ENCODE measurements at regions not wholly inside any gene's neighbourhood (a gene's known extent, or its start where the extent isn't known, plus 50 kb on each side); places are given as distances from the start of the nearest gene placed in this dataset.

DNA sequence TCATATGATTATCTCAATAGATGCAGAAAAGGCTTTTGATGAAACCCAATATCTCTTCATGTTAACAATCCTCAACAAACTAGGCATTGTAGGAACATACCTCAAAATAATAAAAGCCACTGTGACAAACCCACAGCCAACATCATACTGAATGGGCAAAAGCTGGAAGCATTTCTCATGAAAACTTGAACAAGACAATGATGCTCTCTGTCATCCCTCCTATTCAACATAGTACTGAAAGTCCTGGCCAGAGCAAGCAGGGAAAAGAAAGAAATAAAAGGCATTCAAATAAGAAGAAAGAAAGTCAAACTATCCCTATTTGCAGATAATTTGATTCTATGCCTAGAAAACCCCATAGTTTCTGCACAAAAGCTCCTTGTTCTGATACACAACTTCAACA, 999.2 kb upstream of the GOT2 start:
- no peak for DNase-seq
- no peak for ATAC-seq
- no peak overlapping the region for H3K4me3 Mint-ChIP-seq
- H3K27me3 Mint-ChIP-seq = no peaks in the 10 kb centered on the region
- H3K4me1 Mint-ChIP-seq = no peaks in the 10 kb centered on the region
- CTCF ChIA-PET = no interaction called here
- peaks cover 16% of the 10 kb centered on the region for H3K9me3 Mint-ChIP-seq (ENCODE audit: low read depth)
- H3K36me3 Mint-ChIP-seq = no peaks in the 10 kb centered on the region
- H3K27ac Mint-ChIP-seq = no peak overlapping the region

DNA sequence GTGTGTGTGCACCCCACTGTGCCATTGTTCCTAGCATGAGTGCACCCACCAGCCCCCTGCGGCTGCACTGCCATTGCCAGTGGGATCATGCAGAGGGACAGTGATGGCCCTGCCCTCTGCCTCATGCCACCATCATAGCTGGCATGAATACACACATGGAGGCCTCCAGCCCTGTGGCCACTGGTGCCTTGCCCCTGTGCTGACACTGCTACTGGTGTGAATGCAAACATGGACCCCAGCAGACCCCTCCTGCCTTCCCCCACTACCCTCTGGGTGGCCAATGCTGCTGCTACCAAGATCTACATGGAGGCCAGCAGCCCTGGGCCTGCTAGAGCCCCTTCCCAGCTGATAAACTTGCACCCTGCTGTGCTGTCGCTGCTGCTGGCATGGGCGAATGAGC, 995.5 kb upstream of the GOT2 start:
- peaks cover 11% of the 10 kb centered on the region for H3K9me3 Mint-ChIP-seq (ENCODE audit: low read depth)
- H3K4me1 Mint-ChIP-seq = no peaks in the 10 kb centered on the region
- H3K36me3 Mint-ChIP-seq = no peaks in the 10 kb centered on the region
- no peaks in the 10 kb centered on the region for H3K27me3 Mint-ChIP-seq
- CTCF ChIA-PET = no interaction called here
- ATAC-seq (no peak), DNase-seq (no peak)
- no peak overlapping the region for H3K27ac Mint-ChIP-seq
- no peak overlapping the region for H3K4me3 Mint-ChIP-seq

DNA sequence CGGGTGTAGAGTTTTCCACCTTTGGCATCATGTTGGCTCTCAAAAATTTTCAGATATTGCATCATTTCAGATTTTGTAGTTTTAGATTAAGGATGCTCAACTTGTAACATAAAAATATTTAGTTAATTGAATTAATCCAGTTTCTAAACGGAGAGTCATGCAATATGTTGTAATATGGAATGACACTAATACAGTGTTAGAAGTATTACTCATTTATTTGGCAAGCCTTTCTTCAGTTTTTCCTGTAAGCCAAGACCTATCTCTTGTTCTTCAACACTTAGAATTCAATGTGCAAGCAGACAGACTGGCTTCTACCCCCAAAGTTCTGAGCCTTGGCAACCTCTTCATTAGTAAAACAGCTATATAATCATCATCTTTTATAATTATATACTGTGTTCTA, 985.0 kb upstream of the GOT2 start:
- H3K27me3 Mint-ChIP-seq = no peaks in the 10 kb centered on the region
- CTCF ChIA-PET = no interaction called here
- no peaks in the 10 kb centered on the region for H3K36me3 Mint-ChIP-seq
- no peak overlapping the region for H3K27ac Mint-ChIP-seq
- no peaks in the 10 kb centered on the region for H3K4me1 Mint-ChIP-seq
- ATAC-seq (no peak), DNase-seq (no peak)
- no peak overlapping the region for H3K4me3 Mint-ChIP-seq
- H3K9me3 Mint-ChIP-seq (ENCODE audit: low read depth) = peaks cover 5% of the 10 kb centered on the region

DNA sequence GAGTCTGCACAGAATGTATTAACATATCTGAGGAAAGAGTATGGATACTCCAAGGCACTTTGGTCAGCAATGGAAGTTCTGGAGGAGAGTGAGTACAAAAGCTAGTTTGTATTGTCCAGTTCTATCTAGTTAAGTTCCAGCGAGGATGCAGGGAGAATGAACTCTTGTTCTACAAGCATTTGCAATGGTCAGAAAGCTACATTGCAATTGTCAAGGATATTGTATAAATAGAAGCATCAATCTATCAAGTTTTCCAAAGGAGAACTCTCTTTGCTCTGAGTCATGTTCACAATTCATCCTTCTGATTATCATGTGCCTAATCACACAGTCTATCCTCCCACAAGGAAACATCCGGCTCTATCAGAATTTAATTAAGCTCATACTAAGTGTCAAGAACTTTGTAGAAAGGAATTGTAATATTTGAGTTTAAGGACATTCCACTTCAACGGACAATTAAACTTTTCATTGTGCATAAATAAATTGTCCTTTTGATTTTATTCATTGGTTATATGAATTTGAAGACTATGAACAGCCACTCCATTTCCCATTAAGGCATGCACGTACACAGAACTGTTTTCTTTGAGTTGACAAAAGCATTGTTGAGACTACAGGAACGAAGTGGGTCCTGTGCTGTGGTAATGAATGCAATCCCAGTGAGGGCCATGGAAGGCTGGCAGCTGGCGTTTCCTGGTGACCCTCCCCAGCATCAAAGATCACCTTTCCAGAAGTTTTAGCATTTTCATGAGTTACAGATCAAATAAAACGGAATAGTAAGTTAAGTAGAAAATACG, 973.5 kb upstream of the GOT2 start:
- Mint-ChIP-seq H3K27ac (no peak overlapping the region), H3K36me3 (no peaks in the 10 kb centered on the region), H3K4me3 (no peak overlapping the region), H3K27me3 (no peaks in the 10 kb centered on the region), H3K4me1 (no peaks in the 10 kb centered on the region), H3K9me3 (ENCODE audit: low read depth) (peaks cover 17% of the 10 kb centered on the region)
- no peak for ATAC-seq
- DNase-seq = no peak
- CTCF ChIA-PET = no interaction called here

DNA sequence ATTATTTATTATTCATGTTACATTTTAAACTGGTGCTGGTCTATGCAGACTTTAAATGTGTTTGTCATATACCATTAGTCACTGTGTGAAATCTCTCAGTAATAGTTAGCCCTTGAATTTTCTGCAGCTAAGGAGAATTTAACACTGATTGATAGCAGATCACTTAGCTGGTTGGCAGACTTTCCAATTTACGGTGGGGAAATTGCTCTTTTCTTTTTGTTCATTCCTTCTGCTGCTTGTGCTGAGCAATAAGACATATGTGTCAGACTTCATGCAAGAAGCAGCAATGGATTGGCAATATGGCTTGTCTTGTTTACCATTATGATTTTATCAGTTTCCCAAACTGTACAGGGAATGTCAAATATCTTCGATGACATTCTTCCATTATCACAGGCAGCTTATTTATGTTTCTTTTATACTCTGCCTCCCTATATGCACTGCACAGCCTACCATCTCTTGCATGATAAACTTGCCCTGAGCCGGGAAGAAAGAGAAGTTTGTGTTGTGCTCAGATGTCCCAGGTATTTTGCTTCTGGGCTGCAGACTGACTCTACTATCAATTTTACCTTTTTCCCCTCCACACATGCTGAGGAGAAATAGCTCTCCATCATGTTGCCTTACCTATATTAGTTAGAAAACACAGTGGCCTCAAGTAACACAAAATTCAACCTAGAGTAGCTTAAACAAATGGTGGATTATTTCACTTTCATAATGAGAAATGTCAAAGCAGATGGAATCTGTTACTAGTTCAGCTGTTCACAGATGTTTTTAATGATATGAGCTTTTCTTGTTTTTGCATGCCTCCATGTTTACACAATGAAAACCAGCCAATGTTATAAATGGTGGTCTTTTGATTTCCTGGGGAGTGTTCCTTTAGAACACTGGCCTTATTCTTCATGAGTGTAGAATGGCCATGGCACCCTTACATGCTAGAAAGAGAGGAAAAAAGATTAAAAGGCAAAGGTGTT, 968.1 kb upstream of the GOT2 start:
- no peaks in the 10 kb centered on the region for H3K36me3 Mint-ChIP-seq
- H3K4me1 Mint-ChIP-seq = no peaks in the 10 kb centered on the region
- no peak overlapping the region for H3K27ac Mint-ChIP-seq
- H3K4me3 Mint-ChIP-seq = no peak overlapping the region
- CTCF ChIA-PET = no interaction called here
- DNase-seq (no peak), ATAC-seq (no peak)
- H3K9me3 Mint-ChIP-seq (ENCODE audit: low read depth) = peaks cover 14% of the 10 kb centered on the region
- no peaks in the 10 kb centered on the region for H3K27me3 Mint-ChIP-seq

DNA sequence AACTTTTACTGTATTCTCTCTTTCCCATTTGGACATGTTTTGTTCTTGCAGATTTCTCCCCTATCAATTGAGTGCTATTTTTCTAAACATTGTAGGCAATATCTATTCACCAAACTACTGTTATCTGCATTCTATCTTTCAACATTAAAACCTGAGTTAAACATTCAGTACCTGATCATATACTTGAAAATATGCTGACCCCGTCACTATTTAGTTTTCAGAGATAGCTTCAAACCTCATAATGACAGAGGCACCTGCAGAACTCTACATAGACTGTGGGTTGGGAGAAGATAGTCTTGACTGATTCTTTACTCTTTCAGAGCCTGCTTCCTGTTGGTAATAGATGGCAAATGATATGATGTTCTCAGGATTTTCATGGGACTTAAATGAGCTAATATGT, 965.7 kb upstream of the GOT2 start:
- CTCF ChIA-PET = no interaction called here
- ATAC-seq = no peak
- no peak overlapping the region for H3K4me3 Mint-ChIP-seq
- DNase-seq = no peak
- no peak overlapping the region for H3K27ac Mint-ChIP-seq
- H3K9me3 Mint-ChIP-seq (ENCODE audit: low read depth) = peaks cover 10% of the 10 kb centered on the region
- no peaks in the 10 kb centered on the region for H3K27me3 Mint-ChIP-seq
- H3K4me1 Mint-ChIP-seq = no peaks in the 10 kb centered on the region
- no peaks in the 10 kb centered on the region for H3K36me3 Mint-ChIP-seq

DNA sequence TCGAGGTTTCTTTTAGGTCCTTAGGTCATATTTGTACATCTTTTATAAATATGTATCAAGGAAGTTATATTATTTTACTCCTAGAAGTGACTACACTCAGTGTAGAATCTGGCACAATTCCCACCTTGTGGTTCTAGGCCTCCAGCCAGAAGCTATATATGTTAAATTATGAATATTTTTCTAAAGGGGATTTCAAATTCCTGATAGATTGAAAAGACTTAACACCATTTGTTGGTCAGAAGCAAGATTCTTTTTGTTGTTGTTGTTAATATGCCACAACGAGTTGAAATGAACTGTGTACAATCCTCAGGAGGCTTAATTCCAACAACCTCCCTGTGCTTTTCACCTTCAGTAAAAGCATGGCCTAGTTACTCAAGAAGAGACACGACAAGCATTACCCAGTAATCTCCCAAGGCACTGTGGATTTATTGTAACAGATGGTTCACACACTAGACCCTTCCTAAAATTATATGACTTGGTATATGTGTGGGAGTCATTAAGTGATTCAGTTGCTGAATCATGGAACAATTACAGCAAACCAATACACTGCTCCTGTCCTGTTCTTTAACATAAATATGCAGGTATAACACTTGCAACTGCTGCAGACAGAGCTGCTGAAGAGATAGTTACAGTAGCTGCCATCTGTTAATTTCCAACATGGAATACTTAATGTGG, 964.4 kb upstream of the GOT2 start:
- DNase-seq = no peak
- Mint-ChIP-seq H3K36me3 (no peaks in the 10 kb centered on the region), H3K27me3 (no peaks in the 10 kb centered on the region), H3K4me3 (no peak overlapping the region), H3K27ac (no peak overlapping the region), H3K4me1 (no peaks in the 10 kb centered on the region), H3K9me3 (ENCODE audit: low read depth) (peaks cover 7% of the 10 kb centered on the region)
- no peak for ATAC-seq
- CTCF ChIA-PET = no interaction called here

DNA sequence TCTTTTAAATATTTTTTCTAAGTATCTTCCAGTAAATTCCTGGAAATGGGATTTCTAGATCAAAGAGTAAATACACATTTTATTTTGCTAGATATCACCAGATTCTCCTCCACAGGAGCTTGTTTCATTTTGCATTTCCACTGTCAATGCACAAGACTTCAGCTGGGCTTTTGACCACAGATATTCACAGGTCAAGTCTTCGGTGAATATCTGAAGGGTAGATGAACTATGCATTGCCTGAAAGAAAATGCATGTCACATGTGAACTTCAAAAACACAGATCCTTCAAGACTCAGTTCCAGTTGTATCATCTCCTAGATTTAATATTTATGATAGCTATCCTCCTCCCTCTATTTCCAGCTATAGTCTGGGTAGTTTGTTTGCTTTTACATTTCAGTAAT, 963.6 kb upstream of the GOT2 start:
- Mint-ChIP-seq H3K36me3 (no peaks in the 10 kb centered on the region), H3K4me1 (no peaks in the 10 kb centered on the region), H3K4me3 (no peak overlapping the region), H3K27ac (no peak overlapping the region), H3K27me3 (no peaks in the 10 kb centered on the region), H3K9me3 (ENCODE audit: low read depth) (peaks cover 7% of the 10 kb centered on the region)
- CTCF ChIA-PET = no interaction called here
- ATAC-seq = no peak
- DNase-seq = no peak

DNA sequence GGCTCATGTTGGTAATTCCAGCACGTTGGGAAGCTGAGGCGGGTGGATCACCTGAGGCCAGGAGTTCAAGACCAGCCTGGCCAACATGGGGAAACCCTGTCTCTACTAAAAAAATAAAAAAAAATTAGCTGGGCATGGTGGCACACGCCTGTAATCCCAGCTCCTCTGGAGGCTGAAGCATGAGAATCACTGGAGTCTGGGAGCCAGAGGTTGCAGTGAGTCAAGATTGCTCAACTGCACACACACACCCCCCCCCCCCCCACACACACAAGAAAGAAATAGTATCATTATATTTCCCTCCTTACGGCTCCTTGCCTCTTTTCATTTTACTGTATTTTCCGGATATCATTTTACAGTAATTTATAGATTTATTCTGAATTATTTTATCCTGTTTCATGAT, 963.1 kb upstream of the GOT2 start:
- ATAC-seq (no peak), DNase-seq (no peak)
- no peaks in the 10 kb centered on the region for H3K36me3 Mint-ChIP-seq
- H3K27ac Mint-ChIP-seq = no peak overlapping the region
- peaks cover 7% of the 10 kb centered on the region for H3K9me3 Mint-ChIP-seq (ENCODE audit: low read depth)
- no peaks in the 10 kb centered on the region for H3K27me3 Mint-ChIP-seq
- H3K4me1 Mint-ChIP-seq = no peaks in the 10 kb centered on the region
- CTCF ChIA-PET = no interaction called here
- H3K4me3 Mint-ChIP-seq = no peak overlapping the region

DNA sequence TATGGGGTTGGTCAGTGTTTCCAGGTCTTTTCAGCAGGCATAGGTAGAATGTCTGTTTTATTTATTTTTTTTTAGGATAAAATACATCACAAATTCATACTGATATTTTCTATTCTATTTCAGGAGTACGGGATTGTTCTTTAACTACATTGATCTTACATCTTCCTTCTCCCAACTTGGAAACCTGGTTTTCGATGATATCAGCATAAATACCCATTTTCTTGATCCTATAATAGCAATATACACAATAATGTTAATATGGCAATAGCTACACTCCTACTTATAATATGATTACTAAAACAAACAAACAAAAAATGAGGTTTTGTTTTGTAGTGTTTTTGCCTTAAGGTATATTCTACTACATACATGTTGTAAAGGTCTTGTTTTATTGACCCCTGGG, 962.4 kb upstream of the GOT2 start:
- H3K4me1 Mint-ChIP-seq = no peaks in the 10 kb centered on the region
- DNase-seq = no peak
- no peak for ATAC-seq
- no peaks in the 10 kb centered on the region for H3K36me3 Mint-ChIP-seq
- no peak overlapping the region for H3K4me3 Mint-ChIP-seq
- no peaks in the 10 kb centered on the region for H3K27me3 Mint-ChIP-seq
- H3K9me3 Mint-ChIP-seq (ENCODE audit: low read depth) = peaks cover 9% of the 10 kb centered on the region
- no peak overlapping the region for H3K27ac Mint-ChIP-seq
- CTCF ChIA-PET = no interaction called here

DNA sequence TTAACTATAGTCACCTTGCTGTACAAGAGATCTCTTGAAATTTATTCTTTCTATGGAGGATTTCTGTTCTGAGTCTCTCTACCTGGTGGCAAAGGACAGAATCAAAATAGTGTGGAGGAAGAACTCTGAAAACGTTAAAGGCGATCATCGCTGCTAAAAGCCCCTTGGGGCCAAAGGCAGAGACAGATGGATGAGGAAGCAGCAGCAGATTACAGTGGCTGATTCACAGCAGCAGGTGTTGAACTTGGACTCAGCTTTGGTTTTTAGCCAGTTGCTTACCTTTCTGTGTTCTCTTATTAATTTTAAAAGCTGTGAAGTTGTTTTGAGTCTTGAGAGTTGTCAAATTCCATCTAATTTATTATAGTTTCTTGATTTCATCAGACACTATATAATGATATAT, 956.1 kb upstream of the GOT2 start:
- no peaks in the 10 kb centered on the region for H3K4me1 Mint-ChIP-seq
- no peak overlapping the region for H3K27ac Mint-ChIP-seq
- no peak for ATAC-seq
- no peaks in the 10 kb centered on the region for H3K36me3 Mint-ChIP-seq
- DNase-seq = no peak
- H3K4me3 Mint-ChIP-seq = no peak overlapping the region
- CTCF ChIA-PET = no interaction called here
- H3K9me3 Mint-ChIP-seq (ENCODE audit: low read depth) = peaks cover 15% of the 10 kb centered on the region
- H3K27me3 Mint-ChIP-seq = no peaks in the 10 kb centered on the region

DNA sequence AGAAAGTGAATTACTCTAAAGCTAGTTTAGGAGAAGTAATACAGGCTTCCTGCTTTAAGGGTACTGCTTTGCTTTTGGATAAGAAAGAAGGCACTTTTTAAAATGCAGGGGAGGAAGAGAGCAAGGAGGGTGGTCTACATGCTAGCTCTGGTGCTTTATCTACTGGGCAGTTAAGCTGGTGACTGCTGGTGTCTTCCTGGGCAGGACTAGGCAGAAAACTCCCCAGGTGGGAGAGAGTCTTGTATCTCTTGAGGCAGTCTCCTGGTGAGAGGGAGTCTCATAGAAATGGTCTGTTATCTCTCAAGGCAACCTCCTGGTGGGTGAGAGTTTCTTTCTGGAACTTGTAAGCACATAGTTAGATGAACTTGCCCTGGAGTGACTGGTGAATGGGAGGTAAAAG, 953.9 kb upstream of the GOT2 start:
- Mint-ChIP-seq H3K27me3 (no peaks in the 10 kb centered on the region), H3K4me1 (no peaks in the 10 kb centered on the region), H3K4me3 (no peak overlapping the region), H3K36me3 (no peaks in the 10 kb centered on the region), H3K27ac (no peak overlapping the region), H3K9me3 (ENCODE audit: low read depth) (peaks cover 18% of the 10 kb centered on the region)
- no peak for ATAC-seq
- CTCF ChIA-PET = no interaction called here
- DNase-seq = no peak

DNA sequence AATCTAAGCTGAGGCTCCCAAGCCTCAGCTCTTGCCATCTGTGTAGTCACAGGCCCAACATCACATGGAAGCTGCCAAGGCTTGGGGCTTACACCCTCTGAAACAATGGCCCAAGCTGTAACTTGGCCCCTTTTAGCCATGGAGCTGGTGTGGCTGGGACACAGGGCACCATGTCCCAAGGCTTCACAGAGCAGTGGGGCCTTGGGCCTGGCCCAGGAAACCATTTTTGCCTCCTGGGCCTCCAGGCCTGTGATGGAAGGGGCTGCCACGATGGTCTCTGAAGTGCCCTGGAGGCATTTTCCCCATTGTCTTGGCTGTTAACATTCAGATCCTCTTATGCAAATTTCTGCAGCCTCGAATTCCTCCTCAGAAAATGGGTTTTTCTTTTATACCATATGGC, 952.3 kb upstream of the GOT2 start:
- no peak for ATAC-seq
- no peaks in the 10 kb centered on the region for H3K36me3 Mint-ChIP-seq
- no peaks in the 10 kb centered on the region for H3K27me3 Mint-ChIP-seq
- CTCF ChIA-PET = no interaction called here
- H3K4me3 Mint-ChIP-seq = no peak overlapping the region
- no peaks in the 10 kb centered on the region for H3K4me1 Mint-ChIP-seq
- no peak for DNase-seq
- peaks cover 18% of the 10 kb centered on the region for H3K9me3 Mint-ChIP-seq (ENCODE audit: low read depth)
- no peak overlapping the region for H3K27ac Mint-ChIP-seq

DNA sequence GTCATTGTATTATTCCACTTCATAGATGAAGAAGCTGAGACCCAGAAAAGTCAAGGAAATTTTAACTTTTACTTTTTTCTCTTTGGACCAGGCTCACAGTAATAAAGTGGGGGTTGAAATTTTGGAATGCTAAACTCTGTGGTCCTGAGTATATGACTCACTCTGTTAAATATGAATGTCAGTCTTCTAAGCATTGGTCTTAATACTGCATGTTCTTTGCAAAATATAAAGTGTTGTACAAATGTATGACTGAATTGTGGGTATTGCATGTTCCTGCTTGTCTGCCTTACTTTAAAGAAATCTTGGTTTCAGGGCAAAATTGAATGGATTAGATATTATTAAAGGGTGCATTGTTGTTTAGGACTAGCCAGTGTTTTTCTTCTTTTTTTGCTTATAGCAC, 950.8 kb upstream of the GOT2 start:
- no peak for ATAC-seq
- CTCF ChIA-PET = no interaction called here
- no peaks in the 10 kb centered on the region for H3K4me1 Mint-ChIP-seq

More for the DNA sequence above, 950.8 kb upstream of the GOT2 start:
- Mint-ChIP-seq H3K27ac (no peak overlapping the region), H3K4me3 (no peak overlapping the region), H3K9me3 (ENCODE audit: low read depth) (peaks cover 16% of the 10 kb centered on the region), H3K27me3 (no peaks in the 10 kb centered on the region), H3K36me3 (no peaks in the 10 kb centered on the region)
- DNase-seq = no peak

Measured in activated CD8-positive, alpha-beta memory T cell treated with anti-CD3 and anti-CD28 coated beads, Interleukin-2, amount 10 ng/mL, durations not matched to agents 7 days and 5 days (primary cell).